ENCODE measurements at regions not wholly inside any gene's neighbourhood (a gene's known extent, or its start where the extent isn't known, plus 50 kb on each side); places are given as distances from the start of the nearest gene placed in this dataset.
"Not testable (repeated sequence)": the region's sequence is repeated elsewhere in the genome, so short reads cannot be mapped to it uniquely, and the experiment has no call there.

- DNase-seq = no peak
These were observed 425.8 kb upstream of the CAMK1G start for GRCh38 chr1:209157546-209158249.

DNA sequence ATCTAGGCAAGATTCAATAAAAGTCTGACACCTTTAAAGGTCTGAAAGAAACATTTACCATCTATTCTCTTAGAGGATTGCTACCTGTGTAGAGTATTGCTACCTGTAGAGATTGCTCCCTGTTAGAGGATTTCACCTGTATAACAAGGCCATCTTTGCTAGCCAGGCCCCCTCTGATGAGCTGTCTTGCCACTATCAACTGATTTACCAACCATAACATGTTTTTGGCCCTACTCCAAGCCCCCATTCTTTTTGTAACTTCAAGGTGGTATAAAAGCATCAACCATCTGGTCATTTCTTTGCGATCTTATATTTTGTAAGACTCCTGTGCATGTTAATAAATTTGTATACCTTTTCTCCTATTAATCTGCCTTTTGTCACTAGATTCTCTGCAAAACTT, 424.7 kb upstream of the CAMK1G start:
- DNase-seq = no peak

- no peak for DNase-seq
These were observed 423.3 kb upstream of the CAMK1G start for GRCh38 chr1:209160230-209160629.

DNA sequence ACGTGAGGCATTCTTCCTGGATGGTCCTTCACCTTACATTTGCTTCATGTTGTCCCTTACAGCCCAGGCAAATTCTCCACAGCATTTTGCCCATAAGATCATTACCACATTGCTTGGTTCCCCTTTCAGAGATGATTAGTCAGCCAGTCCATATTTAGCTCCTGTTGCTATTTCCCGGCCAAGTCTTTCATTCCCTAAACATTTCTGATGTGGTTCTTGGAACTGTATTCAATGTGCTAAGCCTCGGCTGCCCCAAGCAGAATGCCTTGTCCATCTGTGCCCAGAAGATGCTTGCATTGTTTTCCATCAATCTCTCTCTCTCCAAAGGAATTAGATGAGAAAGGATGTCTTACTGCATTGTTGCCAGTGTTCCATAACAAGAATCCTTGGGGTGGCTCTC, 420.9 kb upstream of the CAMK1G start:
- no peak for DNase-seq

GRCh38 chr1:209168204-209168603, 415.3 kb upstream of the CAMK1G start:
- no peak for DNase-seq

DNA sequence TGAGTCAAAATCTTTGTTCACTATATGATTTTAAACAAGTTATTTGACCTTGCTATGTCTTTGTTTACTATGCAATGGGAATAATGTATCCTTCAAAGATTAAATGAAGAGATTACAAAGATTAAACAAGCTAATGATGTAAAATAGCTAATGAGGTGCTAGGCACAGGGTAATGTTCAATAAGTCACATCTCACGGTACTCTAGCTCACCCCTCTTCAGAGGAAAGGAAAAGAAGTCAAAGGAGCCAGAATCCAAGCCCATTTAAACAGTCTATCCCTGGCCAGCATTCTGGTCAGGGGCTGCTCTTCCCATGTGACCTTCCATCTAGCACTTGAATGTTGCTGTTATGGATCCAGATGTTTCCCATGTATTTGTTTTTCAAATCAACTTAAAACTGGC, 412.4 kb upstream of the CAMK1G start:
- no peak for DNase-seq

DNA sequence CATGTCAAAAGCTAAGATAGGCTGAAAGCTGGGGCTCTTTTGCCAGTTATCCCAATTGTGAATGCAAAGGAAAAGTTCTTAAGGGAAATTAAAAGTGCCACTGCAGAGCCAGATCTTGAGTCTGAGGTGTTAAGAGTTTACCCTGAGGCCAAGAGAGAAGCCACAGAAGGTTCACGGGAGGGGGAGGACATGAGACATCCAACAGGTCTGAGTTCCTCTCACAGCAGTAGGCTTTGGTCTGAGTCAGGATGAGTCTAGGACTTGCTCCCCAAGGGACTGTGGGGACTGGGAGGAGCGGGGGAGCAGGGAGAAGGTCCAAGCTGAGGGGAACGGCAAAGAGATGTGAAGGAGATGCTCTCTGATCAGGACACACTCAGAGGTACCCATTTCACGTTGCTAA, 411.2 kb upstream of the CAMK1G start:
- no peak for DNase-seq

GRCh38 chr1:209172792-209173542, 410.5 kb upstream of the CAMK1G start:
- not testable (repeated sequence) for DNase-seq

GRCh38 chr1:209173796-209174195, 409.7 kb upstream of the CAMK1G start:
- DNase-seq = not testable (repeated sequence)

DNA sequence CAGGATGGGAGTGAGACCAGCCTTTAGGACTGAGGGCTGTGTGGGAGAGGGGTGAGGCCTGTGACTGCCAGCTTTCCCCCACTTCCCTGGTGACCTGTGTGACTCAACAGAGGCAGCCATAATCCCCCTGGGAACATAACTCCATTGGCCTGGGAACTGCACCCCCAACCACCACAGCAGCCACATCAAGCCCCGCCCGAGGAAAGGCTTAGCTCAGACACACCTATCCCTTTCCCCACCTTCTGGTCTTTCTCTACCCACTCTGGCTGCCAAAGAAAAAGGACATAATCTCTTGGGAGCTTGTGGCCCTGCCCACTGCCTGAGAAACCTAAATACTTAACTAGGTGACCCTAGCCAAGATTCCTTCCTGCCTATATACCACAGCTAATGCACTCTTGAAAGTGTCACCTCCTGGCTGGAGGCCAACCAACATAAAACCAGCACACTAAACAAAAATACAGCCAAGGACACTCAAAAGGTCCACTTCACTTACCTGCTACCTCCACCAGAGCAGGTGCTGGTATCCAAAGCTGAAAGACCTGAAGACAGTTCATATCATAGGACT, 406.6 kb upstream of the CAMK1G start:
- DNase-seq = no peak

DNA sequence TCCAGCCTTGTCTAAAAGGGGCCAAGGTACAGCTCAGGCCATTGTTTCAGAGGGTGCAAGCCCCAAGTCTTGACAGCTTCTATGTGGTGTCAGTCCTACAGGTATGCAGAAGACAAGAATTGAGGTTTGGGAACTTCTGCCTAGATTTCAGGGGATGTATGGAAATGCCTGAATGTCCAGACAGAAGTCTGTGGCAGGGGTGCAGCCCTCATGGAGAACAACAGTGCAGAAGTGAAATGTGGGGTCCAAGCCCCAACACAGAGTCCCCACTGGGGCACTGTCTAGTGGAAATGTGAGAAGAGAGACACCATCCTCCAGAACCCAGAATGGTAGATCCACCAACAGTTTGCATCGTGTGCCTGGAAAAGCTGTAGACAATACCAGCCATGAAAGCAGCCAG, 400.3 kb upstream of the CAMK1G start:
- no peak for DNase-seq

- no peak for DNase-seq
These were observed 395.9 kb upstream of the CAMK1G start for GRCh38 chr1:209187589-209187988.

DNA sequence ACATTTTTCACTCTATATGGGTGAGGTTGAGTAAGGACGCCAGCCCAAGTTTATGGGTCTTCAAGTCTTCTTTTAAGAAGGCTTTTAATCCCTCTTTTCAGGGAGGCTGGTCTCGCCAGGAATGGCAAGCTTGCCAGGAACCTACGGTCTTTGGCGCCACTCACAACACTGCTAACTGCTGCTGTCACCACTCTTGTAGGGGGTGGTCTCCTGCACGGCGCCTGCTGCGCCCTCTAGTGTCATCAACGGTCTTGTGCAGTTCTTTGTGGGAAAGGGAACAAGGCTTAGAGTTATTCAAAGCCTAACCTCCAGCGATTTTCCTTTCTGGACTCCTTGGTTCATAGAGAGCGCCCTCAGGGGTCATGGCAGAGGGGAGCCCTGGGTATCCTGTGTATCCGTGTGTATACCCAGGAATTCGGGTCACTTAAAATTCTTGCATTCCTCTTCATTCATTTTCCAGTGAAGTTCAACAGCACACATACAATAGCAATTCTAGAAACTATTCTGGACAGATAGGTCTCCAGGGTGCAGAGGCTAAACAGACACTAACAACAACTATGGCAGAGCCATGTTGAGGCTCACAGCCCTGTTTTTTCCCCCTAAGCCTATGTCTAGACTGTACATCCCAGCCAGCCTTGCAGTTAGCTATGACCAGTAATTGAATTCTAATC, 392.8 kb upstream of the CAMK1G start:
- peak; percentile 4 for DNase-seq

DNA sequence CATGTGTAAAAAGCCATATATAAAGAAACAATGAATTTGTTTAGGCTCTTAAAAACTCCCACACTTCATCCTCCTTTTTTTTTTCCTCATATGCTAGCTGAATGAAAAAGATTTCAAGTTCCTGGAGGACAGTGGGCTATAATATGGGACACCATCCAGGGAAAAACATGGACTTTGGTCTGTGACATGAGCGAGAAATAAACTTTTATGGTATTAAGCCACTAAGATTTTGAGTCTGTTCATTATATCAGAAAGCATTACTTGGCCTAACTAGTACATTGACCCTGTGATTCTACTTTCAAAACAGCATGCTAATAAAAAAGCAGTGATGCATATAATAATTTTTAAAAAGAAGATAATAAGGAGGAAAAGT, 392.3 kb upstream of the CAMK1G start:
- DNase-seq = no peak

DNA sequence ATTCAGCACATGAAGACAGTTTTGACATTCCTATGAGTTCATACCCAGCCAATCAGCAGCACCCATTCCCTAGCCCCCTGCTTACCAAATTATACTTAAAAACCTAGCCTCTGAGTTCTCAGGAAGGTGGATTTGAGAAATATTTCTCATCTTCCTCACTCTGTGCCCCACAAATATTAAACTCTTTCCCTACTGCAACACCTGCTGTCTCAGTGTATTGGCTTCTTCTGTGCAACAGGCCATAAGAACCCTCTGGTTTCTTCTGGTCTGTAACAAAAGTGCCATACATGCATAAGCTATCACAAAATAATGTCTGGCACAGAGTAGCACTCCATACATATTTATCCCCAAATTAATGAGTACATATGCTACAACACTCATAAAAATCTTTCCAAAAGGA, 387.4 kb upstream of the CAMK1G start:
- DNase-seq = no peak

DNA sequence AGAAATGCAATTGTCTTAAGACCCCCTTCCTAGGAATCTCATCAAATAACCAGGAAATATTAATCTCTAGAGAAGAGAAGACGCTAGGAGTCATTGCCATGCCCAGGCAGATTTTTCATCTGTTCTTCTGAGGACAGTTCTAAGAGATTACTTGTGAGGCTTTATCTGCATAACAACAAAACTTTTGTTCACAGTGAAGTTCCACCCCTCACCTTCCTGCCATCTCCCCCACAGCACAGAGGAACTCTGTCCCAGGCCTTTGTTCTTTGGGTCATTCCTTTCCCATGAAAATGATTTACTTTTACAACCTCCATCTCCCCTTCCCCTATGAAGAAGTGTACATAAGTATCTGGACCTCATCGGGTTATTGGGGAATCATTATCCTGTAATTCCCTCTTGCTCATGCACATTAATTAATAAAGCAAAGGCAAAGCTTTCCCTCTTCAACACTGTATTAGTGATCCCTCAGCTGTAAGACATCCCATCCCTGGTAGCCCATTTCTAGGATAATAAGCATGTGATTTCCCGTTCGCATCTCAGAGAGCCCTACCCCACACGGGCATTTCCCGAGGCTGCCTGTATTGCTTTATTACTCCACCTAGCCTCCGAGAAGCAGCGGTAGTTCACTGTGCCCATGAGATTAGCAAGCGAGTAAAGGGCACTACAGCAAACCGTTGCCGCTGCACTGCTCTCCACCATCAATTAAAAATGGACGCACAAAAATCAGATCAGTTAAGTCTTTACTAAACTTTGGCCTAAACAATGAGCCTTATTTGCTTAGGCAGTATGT, 384.4 kb upstream of the CAMK1G start:
- no peak for DNase-seq

GRCh38 chr1:209199822-209200221, 383.7 kb upstream of the CAMK1G start:
- no peak for DNase-seq

DNA sequence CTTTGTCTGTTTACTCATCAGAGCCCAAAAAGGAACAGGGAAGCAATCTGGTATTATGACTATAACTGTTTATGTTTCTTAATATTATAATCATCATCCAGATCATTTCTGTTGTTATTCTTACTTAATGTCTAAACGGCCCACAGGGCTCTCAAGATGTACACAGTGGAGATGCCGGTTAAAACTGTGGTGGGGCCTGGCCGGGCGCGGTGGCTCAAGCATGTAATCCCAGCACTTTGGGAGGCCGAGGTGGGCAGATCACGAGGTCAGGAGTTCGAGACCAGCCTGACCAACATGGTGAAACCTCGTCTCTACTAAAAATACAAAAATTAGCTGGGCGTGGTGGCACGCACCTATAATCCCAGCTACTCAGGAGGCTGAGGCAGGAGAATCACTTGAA, 381.2 kb upstream of the CAMK1G start:
- DNase-seq = not testable (repeated sequence)

DNA sequence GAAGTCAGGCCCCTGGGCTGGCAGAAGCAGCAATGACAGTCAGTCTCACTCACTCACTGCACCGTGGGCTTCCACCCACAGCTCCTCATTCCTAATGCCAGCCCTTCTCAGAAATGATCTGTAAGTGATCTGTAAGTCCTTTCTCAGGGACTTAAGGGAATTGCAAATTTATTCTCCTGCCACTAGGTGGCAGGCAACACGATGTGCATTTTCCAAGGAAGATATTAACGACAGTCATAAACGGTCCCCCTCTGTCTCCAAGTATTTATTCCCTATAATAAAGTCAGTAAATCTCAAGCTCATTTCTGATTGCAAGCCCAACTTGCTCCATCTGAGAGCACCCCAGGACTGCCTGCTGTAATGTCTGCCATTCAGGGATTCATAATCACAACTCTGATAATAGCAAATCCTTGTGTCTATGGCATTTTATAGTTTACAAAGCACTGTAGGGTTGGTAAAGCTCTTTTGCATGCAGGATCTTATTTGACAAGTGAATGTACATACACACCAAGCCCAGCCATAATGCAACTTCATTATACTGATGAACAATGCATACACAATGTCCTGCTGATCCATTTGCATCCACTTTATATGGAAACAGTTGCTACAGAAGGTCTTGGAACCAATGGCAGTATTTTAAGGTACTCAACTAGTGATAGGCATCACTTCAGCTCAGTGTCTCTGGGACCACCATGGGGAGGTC, 380.5 kb upstream of the CAMK1G start:
- peak; percentile 4 for DNase-seq

DNA sequence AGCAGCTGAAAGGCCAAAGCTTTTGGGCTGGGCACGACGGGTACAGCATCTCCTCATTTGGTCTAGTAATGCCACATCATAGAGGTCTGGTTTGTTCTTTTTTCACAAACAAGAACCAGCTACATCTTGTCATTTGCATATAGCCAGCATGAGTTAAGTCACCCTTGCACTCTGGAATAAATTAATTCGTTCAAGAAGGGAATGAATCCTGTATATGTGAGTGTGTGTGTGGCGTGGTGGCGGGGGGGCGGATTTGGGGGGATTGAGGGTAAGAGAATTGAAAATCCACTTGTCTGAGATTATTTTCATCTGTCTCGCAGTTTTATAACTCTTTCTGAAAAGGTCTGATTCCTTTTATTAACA, 380.0 kb upstream of the CAMK1G start:
- DNase-seq = no peak

GRCh38 chr1:209205039-209205438, 378.5 kb upstream of the CAMK1G start:
- no peak for DNase-seq

DNA sequence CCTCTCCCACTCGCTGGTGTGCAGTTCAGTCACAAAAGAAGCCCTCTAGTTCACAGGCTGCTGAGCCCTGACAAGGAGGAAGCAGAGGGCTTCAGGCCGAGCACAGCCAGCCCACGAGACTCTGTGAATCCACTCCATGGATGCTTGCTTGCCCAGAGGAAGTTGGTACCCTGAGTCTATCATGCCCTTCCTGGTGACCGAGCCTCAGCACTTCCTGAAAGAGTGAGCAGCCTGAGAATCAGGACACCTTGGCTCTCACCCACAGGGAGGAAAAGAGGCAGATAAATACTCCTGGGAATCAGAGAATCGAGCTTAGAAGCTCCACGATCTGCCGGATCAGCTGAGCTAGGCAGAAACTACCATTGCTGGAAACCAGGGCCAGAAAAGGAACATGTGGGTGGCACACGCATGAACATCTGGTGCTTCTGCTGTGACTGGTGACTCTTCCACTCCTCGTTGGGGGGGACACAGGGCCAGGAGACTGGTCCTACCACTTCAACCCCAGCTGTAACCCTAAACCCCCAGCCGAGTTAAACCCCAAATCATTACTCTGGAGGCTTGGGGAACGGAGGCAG, 376.3 kb upstream of the CAMK1G start:
- no peak for DNase-seq
